ENCODE measurements at regions not wholly inside any gene's neighbourhood (a gene's known extent, or its start where the extent isn't known, plus 50 kb on each side); places are given as distances from the start of the nearest gene placed in this dataset.

GRCh38 chr1:84759756-84760155, 69.5 kb upstream of the SSX2IP start:
- Mint-ChIP-seq H3K27ac (no peak overlapping the region), H3K4me3 (no peak overlapping the region), H3K27me3 (peaks cover 21% of the 10 kb centered on the region), H3K36me3 (ENCODE audit: low read depth) (no peaks in the 10 kb centered on the region), H3K9me3 (no peaks in the 10 kb centered on the region), H3K4me1 (ENCODE audit: low read depth) (peaks cover 12% of the 10 kb centered on the region)
- DNase-seq: no peak

GRCh38 chr1:84758968-84759491, 68.8 kb upstream of the SSX2IP start:
- peaks cover 12% of the 10 kb centered on the region for H3K4me1 Mint-ChIP-seq (ENCODE audit: low read depth)

GRCh38 chr1:84758476-84758875, 68.2 kb upstream of the SSX2IP start:
- Mint-ChIP-seq H3K27ac (no peak overlapping the region), H3K9me3 (no peaks in the 10 kb centered on the region), H3K4me3 (no peak overlapping the region), H3K36me3 (ENCODE audit: low read depth) (no peaks in the 10 kb centered on the region), H3K4me1 (ENCODE audit: low read depth) (peaks cover 12% of the 10 kb centered on the region), H3K27me3 (peaks cover 15% of the 10 kb centered on the region)
- DNase-seq: no peak

More at GRCh38 chr1:84758968-84759491, 68.8 kb upstream of the SSX2IP start:
- H3K4me3 Mint-ChIP-seq: peak overlapping the region; percentile 25
- DNase-seq: peak; percentile 49
- peaks cover 14% of the 10 kb centered on the region for H3K27me3 Mint-ChIP-seq
- H3K9me3 Mint-ChIP-seq: no peaks in the 10 kb centered on the region
- no peaks in the 10 kb centered on the region for H3K36me3 Mint-ChIP-seq (ENCODE audit: low read depth)
- no peak overlapping the region for H3K27ac Mint-ChIP-seq

- H3K4me3 Mint-ChIP-seq: no peak overlapping the region
- H3K27me3 Mint-ChIP-seq: peaks cover 19% of the 10 kb centered on the region
- H3K27ac Mint-ChIP-seq: no peak overlapping the region
- H3K36me3 Mint-ChIP-seq (ENCODE audit: low read depth): no peaks in the 10 kb centered on the region
- H3K4me1 Mint-ChIP-seq (ENCODE audit: low read depth): peaks cover 16% of the 10 kb centered on the region
- no peaks in the 10 kb centered on the region for H3K9me3 Mint-ChIP-seq
- DNase-seq: no peak
Observed at GRCh38 chr1:84757301-84757700, 67.0 kb upstream of the SSX2IP start.

GRCh38 chr1:84756455-84757082, 66.3 kb upstream of the SSX2IP start:
- Mint-ChIP-seq H3K27ac (no peak overlapping the region), H3K4me1 (ENCODE audit: low read depth) (peaks cover 16% of the 10 kb centered on the region), H3K36me3 (ENCODE audit: low read depth) (no peaks in the 10 kb centered on the region), H3K4me3 (no peak overlapping the region), H3K9me3 (no peaks in the 10 kb centered on the region), H3K27me3 (peaks cover 19% of the 10 kb centered on the region)
- DNase-seq: no peak

GRCh38 chr1:84756001-84756400, 65.7 kb upstream of the SSX2IP start:
- Mint-ChIP-seq H3K4me1 (ENCODE audit: low read depth) (peaks cover 16% of the 10 kb centered on the region), H3K27me3 (peaks cover 23% of the 10 kb centered on the region), H3K27ac (no peak overlapping the region), H3K4me3 (no peak overlapping the region), H3K36me3 (ENCODE audit: low read depth) (no peaks in the 10 kb centered on the region), H3K9me3 (no peaks in the 10 kb centered on the region)
- no peak for DNase-seq

- Mint-ChIP-seq H3K36me3 (ENCODE audit: low read depth) (no peaks in the 10 kb centered on the region), H3K4me3 (no peak overlapping the region), H3K4me1 (ENCODE audit: low read depth) (peaks cover 16% of the 10 kb centered on the region), H3K27ac (no peak overlapping the region), H3K27me3 (peaks cover 31% of the 10 kb centered on the region), H3K9me3 (no peaks in the 10 kb centered on the region)
- DNase-seq: no peak
Observed at GRCh38 chr1:84755216-84755615, 65.0 kb upstream of the SSX2IP start.

- H3K4me1 Mint-ChIP-seq (ENCODE audit: low read depth): peaks cover 18% of the 10 kb centered on the region
- H3K27ac Mint-ChIP-seq: no peak overlapping the region
- no peak for DNase-seq
- no peaks in the 10 kb centered on the region for H3K9me3 Mint-ChIP-seq
- peaks cover 32% of the 10 kb centered on the region for H3K27me3 Mint-ChIP-seq
- no peak overlapping the region for H3K4me3 Mint-ChIP-seq
- H3K36me3 Mint-ChIP-seq (ENCODE audit: low read depth): no peaks in the 10 kb centered on the region
Observed at GRCh38 chr1:84754386-84754703, 64.1 kb upstream of the SSX2IP start.

GRCh38 chr1:84753516-84754385, 63.5 kb upstream of the SSX2IP start:
- peaks cover 29% of the 10 kb centered on the region for H3K27me3 Mint-ChIP-seq
- no peak overlapping the region for H3K4me3 Mint-ChIP-seq
- DNase-seq: peak; percentile 84
- H3K4me1 Mint-ChIP-seq (ENCODE audit: low read depth): peaks cover 13% of the 10 kb centered on the region
- H3K9me3 Mint-ChIP-seq: no peaks in the 10 kb centered on the region
- no peak overlapping the region for H3K27ac Mint-ChIP-seq
- no peaks in the 10 kb centered on the region for H3K36me3 Mint-ChIP-seq (ENCODE audit: low read depth)

GRCh38 chr1:84750110-84750730, 60.0 kb upstream of the SSX2IP start:
- peaks cover 30% of the 10 kb centered on the region for H3K27me3 Mint-ChIP-seq
- H3K36me3 Mint-ChIP-seq (ENCODE audit: low read depth): no peaks in the 10 kb centered on the region
- no peak for DNase-seq
- H3K4me1 Mint-ChIP-seq (ENCODE audit: low read depth): peaks cover 9% of the 10 kb centered on the region
- H3K4me3 Mint-ChIP-seq: no peak overlapping the region
- H3K27ac Mint-ChIP-seq: no peak overlapping the region
- H3K9me3 Mint-ChIP-seq: no peaks in the 10 kb centered on the region

- DNase-seq: no peak
- Mint-ChIP-seq H3K27me3 (peaks cover 30% of the 10 kb centered on the region), H3K4me1 (ENCODE audit: low read depth) (peaks cover 9% of the 10 kb centered on the region), H3K4me3 (no peak overlapping the region), H3K27ac (no peak overlapping the region), H3K36me3 (ENCODE audit: low read depth) (no peaks in the 10 kb centered on the region), H3K9me3 (no peaks in the 10 kb centered on the region)
Observed at GRCh38 chr1:84749427-84749826, 59.2 kb upstream of the SSX2IP start.

- H3K36me3 Mint-ChIP-seq (ENCODE audit: low read depth): no peaks in the 10 kb centered on the region
- H3K4me3 Mint-ChIP-seq: no peak overlapping the region
- H3K9me3 Mint-ChIP-seq: no peaks in the 10 kb centered on the region
- DNase-seq: no peak
- peaks cover 28% of the 10 kb centered on the region for H3K27me3 Mint-ChIP-seq
- H3K4me1 Mint-ChIP-seq (ENCODE audit: low read depth): peaks cover 7% of the 10 kb centered on the region
- no peak overlapping the region for H3K27ac Mint-ChIP-seq
Observed at GRCh38 chr1:84748364-84748763, 58.1 kb upstream of the SSX2IP start.

GRCh38 chr1:84745857-84746256, 55.6 kb upstream of the SSX2IP start:
- no peak overlapping the region for H3K4me3 Mint-ChIP-seq
- H3K27me3 Mint-ChIP-seq: peaks cover 20% of the 10 kb centered on the region
- DNase-seq: no peak
- no peak overlapping the region for H3K27ac Mint-ChIP-seq
- peaks cover 17% of the 10 kb centered on the region for H3K4me1 Mint-ChIP-seq (ENCODE audit: low read depth)
- no peaks in the 10 kb centered on the region for H3K36me3 Mint-ChIP-seq (ENCODE audit: low read depth)
- no peaks in the 10 kb centered on the region for H3K9me3 Mint-ChIP-seq

- DNase-seq: no peak
- peaks cover 15% of the 10 kb centered on the region for H3K4me1 Mint-ChIP-seq (ENCODE audit: low read depth)
- no peak overlapping the region for H3K27ac Mint-ChIP-seq
- H3K36me3 Mint-ChIP-seq (ENCODE audit: low read depth): no peaks in the 10 kb centered on the region
- no peak overlapping the region for H3K4me3 Mint-ChIP-seq
- H3K9me3 Mint-ChIP-seq: no peaks in the 10 kb centered on the region
- H3K27me3 Mint-ChIP-seq: peaks cover 5% of the 10 kb centered on the region
Observed at GRCh38 chr1:84743896-84744295, 53.6 kb upstream of the SSX2IP start.

- no peaks in the 10 kb centered on the region for H3K9me3 Mint-ChIP-seq
- H3K4me3 Mint-ChIP-seq: no peak overlapping the region
- peak overlapping the region; percentile 3 for H3K27ac Mint-ChIP-seq
- peaks cover 15% of the 10 kb centered on the region for H3K4me1 Mint-ChIP-seq (ENCODE audit: low read depth)
- DNase-seq: no peak
- peaks cover 5% of the 10 kb centered on the region for H3K27me3 Mint-ChIP-seq
- no peaks in the 10 kb centered on the region for H3K36me3 Mint-ChIP-seq (ENCODE audit: low read depth)
Observed at GRCh38 chr1:84742653-84743052, 52.4 kb upstream of the SSX2IP start.
